ENCODE measurements at regions not wholly inside any gene's neighbourhood (a gene's known extent, or its start where the extent isn't known, plus 50 kb on each side); places are given as distances from the start of the nearest gene placed in this dataset.

DNA sequence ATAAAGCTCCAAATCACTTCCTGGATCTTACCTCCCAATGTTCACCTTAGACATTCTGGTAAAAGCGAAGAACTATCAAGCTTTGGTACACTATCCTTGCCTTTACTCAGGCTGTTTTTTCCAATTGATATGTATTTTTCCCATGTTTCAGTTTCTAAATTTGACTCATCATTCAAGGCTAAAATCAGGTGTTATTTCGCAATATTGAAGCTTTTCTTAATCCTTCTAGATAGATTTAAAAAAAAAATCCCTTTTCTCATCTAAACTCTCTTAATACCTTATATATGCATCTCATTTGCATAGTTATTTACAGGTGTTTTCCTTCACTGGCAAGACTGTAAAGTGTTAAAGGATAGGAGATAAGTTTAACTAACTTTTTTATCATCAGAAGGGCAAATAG, 608.1 kb upstream of the FAM241A start:
- CTCF ChIA-PET, result interaction anchor here (1.2 kb wide), 1 partner anchor 9 kb away, joined by 3 read pairs; no protein-coding TSS in a partner anchor
- DNase-seq (ENCODE audit: low read depth, low spot score), result no peak
- intact Hi-C loops (cut with micrococcal nuclease; ENCODE audit: unreplicated experiment), result no loop called here
- no peaks in the 10 kb centered on the region for H3K27me3 ChIP-seq (replicated peaks in 1 of 2; ENCODE audit: control insufficient read depth in 2 of 2, insufficient read depth in 2 of 2, low read length in 1 of 2)
- SMC1A ChIA-PET (ENCODE audit: uncharacterized antibody, unreplicated experiment), result no interaction called here
- no peaks in the 10 kb centered on the region for H3K4me1 ChIP-seq (ENCODE audit: control insufficient read depth, insufficient read depth, low read length)
- RAD21 ChIA-PET (ENCODE audit: unreplicated experiment), result no interaction called here
- no peak for TF ChIP-seq CREB1 (IDR thresholded peaks at IDR 0.05; ENCODE audit: low read depth)
- no peak for TF ChIP-seq BHLHE40 (IDR thresholded peaks at IDR 0.05; ENCODE audit: borderline replicate concordance in 1 of 2, low read depth in 2 of 2, low read length in 1 of 2)
- TF ChIP-seq ZNF24 (IDR thresholded peaks at IDR 0.05), result no peak
- TF ChIP-seq KLF5 (IDR thresholded peaks at IDR 0.05; ENCODE audit: partially characterized antibody), result no peak
- TF ChIP-seq, protein P1, sequence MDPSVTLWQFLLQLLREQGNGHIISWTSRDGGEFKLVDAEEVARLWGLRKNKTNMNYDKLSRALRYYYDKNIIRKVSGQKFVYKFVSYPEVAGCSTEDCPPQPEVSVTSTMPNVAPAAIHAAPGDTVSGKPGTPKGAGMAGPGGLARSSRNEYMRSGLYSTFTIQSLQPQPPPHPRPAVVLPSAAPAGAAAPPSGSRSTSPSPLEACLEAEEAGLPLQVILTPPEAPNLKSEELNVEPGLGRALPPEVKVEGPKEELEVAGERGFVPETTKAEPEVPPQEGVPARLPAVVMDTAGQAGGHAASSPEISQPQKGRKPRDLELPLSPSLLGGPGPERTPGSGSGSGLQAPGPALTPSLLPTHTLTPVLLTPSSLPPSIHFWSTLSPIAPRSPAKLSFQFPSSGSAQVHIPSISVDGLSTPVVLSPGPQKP (IDR thresholded peaks at IDR 0.05; ENCODE audit: low read depth, low read length), result no peak
- TF ChIP-seq JUNB (IDR thresholded peaks at IDR 0.05), result no peak
- no peak for TF ChIP-seq ZSCAN29 (IDR thresholded peaks at IDR 0.05)
- TF ChIP-seq FOXK2 (IDR thresholded peaks at IDR 0.05), result no peak
- TF ChIP-seq TAF1 (IDR thresholded peaks at IDR 0.05; ENCODE audit: borderline replicate concordance, low read depth, low read length), result no peak
- TF ChIP-seq SRF (IDR thresholded peaks at IDR 0.05; ENCODE audit: low read depth in 2 of 2, low read length in 2 of 2), result no peak
- no peak for TF ChIP-seq NRF1 (conservative IDR thresholded peaks at IDR 0.05; ENCODE audit: low read depth, low read length)
- TF ChIP-seq SMAD5 (IDR thresholded peaks at IDR 0.05; ENCODE audit: low read depth), result no peak
- no peak for TF ChIP-seq PAX8 (IDR thresholded peaks at IDR 0.05)
- no peak for TF ChIP-seq CBX5 (IDR thresholded peaks at IDR 0.05; ENCODE audit: low read depth)
- TF ChIP-seq IKZF2 (IDR thresholded peaks at IDR 0.05), result no peak
- TF ChIP-seq CREM (IDR thresholded peaks at IDR 0.05; ENCODE audit: low read depth), result no peak
- TF ChIP-seq MXI1 (IDR thresholded peaks at IDR 0.05; ENCODE audit: low read depth, low read length), result no peak
- no peak for TF ChIP-seq NBN (IDR thresholded peaks at IDR 0.05)
- TF ChIP-seq ZZZ3 (IDR thresholded peaks at IDR 0.05; ENCODE audit: control insufficient read depth, insufficient read length, low read depth), result no peak
- no peak for TF ChIP-seq CBX3 (IDR thresholded peaks at IDR 0.05; ENCODE audit: borderline replicate concordance, low read depth)
- H3K9ac ChIP-seq (ENCODE audit: control insufficient read depth, insufficient read depth, low read length), result no peak overlapping the region
- in situ Hi-C loops (cut with MboI), result no loop called here
- no peaks in the 10 kb centered on the region for H3K79me2 ChIP-seq (ENCODE audit: control insufficient read depth, insufficient read depth, low read length)
- no peak for FAIRE-seq
- no peaks in the 10 kb centered on the region for H3K9me3 ChIP-seq (replicated peaks; ENCODE audit: control insufficient read depth, insufficient read depth, low read length)
- WGBS (ENCODE audit: insufficient coverage, insufficient replicate concordance, low lambda C conversion rate, missing lambda C conversion rate), result 0% methylated on average over 2 of the region's 2 CpGs
- no peak overlapping the region for H3K27ac ChIP-seq (ENCODE audit: control insufficient read depth, insufficient read depth)
- H3K36me3 ChIP-seq (ENCODE audit: control insufficient read depth in 2 of 2, insufficient read depth in 2 of 2, low read length in 1 of 2), result no peaks in the 10 kb centered on the region
- no peak overlapping the region for H2AFZ ChIP-seq (ENCODE audit: control insufficient read depth, low read depth, low read length)
- H3K4me3 ChIP-seq, result no peak overlapping the region
- H3K4me2 ChIP-seq (ENCODE audit: control insufficient read depth, insufficient read depth), result no peak overlapping the region
- no TSS peak for BruUV-seq (replicated peaks)
- ATAC-seq, result no peak
- no peaks in the 10 kb centered on the region for H4K20me1 ChIP-seq (ENCODE audit: control insufficient read depth, insufficient read depth)
- POLR2A ChIA-PET, result no interaction called here
